ENCODE measurements at regions not wholly inside any gene's neighbourhood (a gene's known extent, or its start where the extent isn't known, plus 50 kb on each side); places are given as distances from the start of the nearest gene placed in this dataset.

- Histone ChIP-seq H3K4me2 (ENCODE audit: insufficient read depth, low read length) (no peak overlapping the region), H2AFZ (ENCODE audit: low read depth, low read length) (no peak overlapping the region), H3K4me3 (ENCODE audit: low read depth in 1 of 2, low read length in 2 of 2) (no peak overlapping the region), H3K4me1 (ENCODE audit: insufficient read depth, low read length) (no peaks in the 10 kb centered on the region), H3K9ac (ENCODE audit: low read depth, low read length) (no peak overlapping the region), H4K20me1 (ENCODE audit: insufficient read depth, low read length) (no peaks in the 10 kb centered on the region), H3K27ac (ENCODE audit: low read length) (no peak overlapping the region), H3K27me3 (ENCODE audit: insufficient read depth, low read length, poor library complexity) (peaks cover 9% of the 10 kb centered on the region), H3K79me2 (ENCODE audit: insufficient read depth, low read length) (no peaks in the 10 kb centered on the region), H3K36me3 (ENCODE audit: insufficient read depth, low read length) (no peaks in the 10 kb centered on the region), H3K9me3 (ENCODE audit: insufficient read depth, low read length, severe bottlenecking) (no peaks in the 10 kb centered on the region)
- DNase-seq (no peak), ATAC-seq (ENCODE audit: insufficient read depth, low read depth) (no peak)
- TF ChIP-seq EZH2 (IDR thresholded peaks at IDR 0.05; ENCODE audit: borderline replicate concordance, low read depth, low read length, severe bottlenecking) (no peak), CTCF (IDR thresholded peaks at IDR 0.05; ENCODE audit: borderline replicate concordance, extremely low read depth, low read length, poor library complexity, severe bottlenecking) (no peak)
These were observed 230.7 kb downstream of the SNAPC1 start for GRCh38 chr14:61992926-61993325.

- Histone ChIP-seq H4K20me1 (ENCODE audit: insufficient read depth, low read length) (no peaks in the 10 kb centered on the region), H3K27me3 (ENCODE audit: insufficient read depth, low read length, poor library complexity) (peaks cover 6% of the 10 kb centered on the region), H3K4me3 (ENCODE audit: low read depth in 1 of 2, low read length in 2 of 2) (no peak overlapping the region), H3K9me3 (ENCODE audit: insufficient read depth, low read length, severe bottlenecking) (no peaks in the 10 kb centered on the region), H3K4me2 (ENCODE audit: insufficient read depth, low read length) (no peak overlapping the region), H3K4me1 (ENCODE audit: insufficient read depth, low read length) (no peaks in the 10 kb centered on the region), H3K27ac (ENCODE audit: low read length) (no peak overlapping the region), H3K79me2 (ENCODE audit: insufficient read depth, low read length) (no peaks in the 10 kb centered on the region), H3K9ac (ENCODE audit: low read depth, low read length) (no peak overlapping the region), H2AFZ (ENCODE audit: low read depth, low read length) (no peak overlapping the region), H3K36me3 (ENCODE audit: insufficient read depth, low read length) (no peaks in the 10 kb centered on the region)
- no peak for ATAC-seq (ENCODE audit: insufficient read depth, low read depth)
- TF ChIP-seq EZH2 (IDR thresholded peaks at IDR 0.05; ENCODE audit: borderline replicate concordance, low read depth, low read length, severe bottlenecking) (no peak), CTCF (IDR thresholded peaks at IDR 0.05; ENCODE audit: borderline replicate concordance, extremely low read depth, low read length, poor library complexity, severe bottlenecking) (no peak)
- no peak for DNase-seq
These were observed 232.4 kb downstream of the SNAPC1 start for GRCh38 chr14:61994589-61994988.

- no peak for TF ChIP-seq CTCF (IDR thresholded peaks at IDR 0.05; ENCODE audit: borderline replicate concordance, extremely low read depth, low read length, poor library complexity, severe bottlenecking)
- TF ChIP-seq EZH2 (IDR thresholded peaks at IDR 0.05; ENCODE audit: borderline replicate concordance, low read depth, low read length, severe bottlenecking), result no peak
- H2AFZ ChIP-seq (ENCODE audit: low read depth, low read length), result no peak overlapping the region
- H3K4me3 ChIP-seq (ENCODE audit: low read depth in 1 of 2, low read length in 2 of 2), result no peak overlapping the region
- DNase-seq, result no peak
- ATAC-seq (ENCODE audit: insufficient read depth, low read depth), result no peak
- no peaks in the 10 kb centered on the region for H4K20me1 ChIP-seq (ENCODE audit: insufficient read depth, low read length)
- H3K79me2 ChIP-seq (ENCODE audit: insufficient read depth, low read length), result no peaks in the 10 kb centered on the region
- peaks cover 6% of the 10 kb centered on the region for H3K27me3 ChIP-seq (ENCODE audit: insufficient read depth, low read length, poor library complexity)
- no peaks in the 10 kb centered on the region for H3K4me1 ChIP-seq (ENCODE audit: insufficient read depth, low read length)
- H3K9ac ChIP-seq (ENCODE audit: low read depth, low read length), result no peak overlapping the region
- no peak overlapping the region for H3K27ac ChIP-seq (ENCODE audit: low read length)
- H3K4me2 ChIP-seq (ENCODE audit: insufficient read depth, low read length), result no peak overlapping the region
- H3K9me3 ChIP-seq (ENCODE audit: insufficient read depth, low read length, severe bottlenecking), result no peaks in the 10 kb centered on the region
- H3K36me3 ChIP-seq (ENCODE audit: insufficient read depth, low read length), result no peaks in the 10 kb centered on the region
These were observed 234.5 kb downstream of the SNAPC1 start for GRCh38 chr14:61996753-61997152.

- Histone ChIP-seq H3K27ac (ENCODE audit: low read length) (no peak overlapping the region), H3K79me2 (ENCODE audit: insufficient read depth, low read length) (no peaks in the 10 kb centered on the region), H3K9me3 (ENCODE audit: insufficient read depth, low read length, severe bottlenecking) (no peaks in the 10 kb centered on the region), H3K4me1 (ENCODE audit: insufficient read depth, low read length) (no peaks in the 10 kb centered on the region), H3K27me3 (ENCODE audit: insufficient read depth, low read length, poor library complexity) (peaks cover 6% of the 10 kb centered on the region), H3K4me2 (ENCODE audit: insufficient read depth, low read length) (no peak overlapping the region), H4K20me1 (ENCODE audit: insufficient read depth, low read length) (no peaks in the 10 kb centered on the region), H3K36me3 (ENCODE audit: insufficient read depth, low read length) (no peaks in the 10 kb centered on the region), H3K4me3 (ENCODE audit: low read depth in 1 of 2, low read length in 2 of 2) (no peak overlapping the region), H3K9ac (ENCODE audit: low read depth, low read length) (no peak overlapping the region), H2AFZ (ENCODE audit: low read depth, low read length) (no peak overlapping the region)
- ATAC-seq (ENCODE audit: insufficient read depth, low read depth), result no peak
- no peak for DNase-seq
- TF ChIP-seq EZH2 (IDR thresholded peaks at IDR 0.05; ENCODE audit: borderline replicate concordance, low read depth, low read length, severe bottlenecking), result no peak
- TF ChIP-seq CTCF (IDR thresholded peaks at IDR 0.05; ENCODE audit: borderline replicate concordance, extremely low read depth, low read length, poor library complexity, severe bottlenecking), result no peak
These were observed 234.9 kb downstream of the SNAPC1 start for GRCh38 chr14:61997161-61997560.
